ENCODE measurements at regions not wholly inside any gene's neighbourhood (a gene's known extent, or its start where the extent isn't known, plus 50 kb on each side); places are given as distances from the start of the nearest gene placed in this dataset.

DNA sequence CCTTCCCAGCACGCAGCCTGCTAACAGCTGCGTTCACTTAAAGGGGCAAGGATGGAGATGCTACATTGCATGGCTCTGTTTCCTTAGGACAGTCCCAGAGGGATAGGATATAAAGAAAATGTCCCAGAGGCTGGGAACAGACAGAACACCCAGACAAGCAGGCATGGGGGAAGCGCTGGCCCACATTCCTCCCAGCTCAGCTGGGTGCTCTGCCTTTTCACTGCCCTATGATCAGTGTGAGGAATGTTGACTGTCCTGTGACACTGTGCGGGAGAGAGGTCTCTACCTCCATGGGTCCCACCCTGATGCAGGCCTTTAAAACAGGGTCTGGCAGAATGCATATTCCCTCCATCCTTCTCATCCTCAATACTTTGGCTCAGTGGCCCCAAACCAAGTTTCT lies 459.4 kb upstream of the DMAC1 start:
- TF ChIP-seq CTCF (IDR thresholded peaks at IDR 0.05) (no peak), POLR2A (IDR thresholded peaks at IDR 0.05) (no peak)
